NCI-H1694 treated with DMSO at 0.1 percent for 48 hours (cell line): ENCODE measurements at regions not wholly inside any gene's neighbourhood (a gene's known extent, or its start where the extent isn't known, plus 50 kb on each side); places are given as distances from the start of the nearest gene placed in this dataset.

Experiments
- DNase-seq: peaks from one replicate; lab custom pipeline; 2025; lab: John Stamatoyannopoulos, UW

DNA sequence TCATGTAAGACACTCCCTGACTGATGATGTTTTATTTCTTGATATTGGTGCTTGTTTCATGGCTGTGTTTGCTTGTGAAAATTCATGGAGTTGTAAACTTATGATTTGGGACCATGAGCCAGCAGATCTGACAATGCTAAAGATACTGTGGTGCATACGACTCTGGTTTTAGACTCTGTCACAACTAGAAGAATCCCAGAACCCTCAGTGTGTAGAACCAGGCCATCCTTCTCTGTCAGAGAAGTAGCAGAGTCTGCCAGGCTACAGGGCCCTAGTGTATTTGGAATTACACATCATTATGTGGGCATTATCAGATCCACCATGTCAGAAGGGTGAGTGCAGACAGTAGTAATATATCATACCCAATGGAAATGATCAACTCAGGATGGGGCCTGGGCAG lies 209.8 kb upstream of the POU2AF2 start:
- no peak for DNase-seq

DNA sequence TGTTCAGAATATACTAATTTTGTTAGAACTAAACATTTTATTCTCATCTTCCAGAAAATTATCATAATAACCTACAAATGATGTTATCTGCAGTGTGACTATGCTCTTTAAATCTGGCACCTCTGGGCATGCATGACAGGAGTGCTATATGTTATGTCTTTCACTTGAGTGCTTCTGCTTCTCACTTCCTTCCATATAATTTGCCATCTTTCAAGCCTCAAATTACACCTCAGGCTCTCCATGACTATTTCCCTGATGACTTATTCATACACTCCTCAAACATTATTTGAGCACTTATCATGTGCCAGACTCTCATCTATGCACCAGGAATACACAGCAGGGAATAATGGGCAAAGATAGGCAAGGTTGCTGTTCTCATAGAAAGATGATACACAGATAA lies 219.3 kb upstream of the POU2AF2 start:
- no peak for DNase-seq

DNA sequence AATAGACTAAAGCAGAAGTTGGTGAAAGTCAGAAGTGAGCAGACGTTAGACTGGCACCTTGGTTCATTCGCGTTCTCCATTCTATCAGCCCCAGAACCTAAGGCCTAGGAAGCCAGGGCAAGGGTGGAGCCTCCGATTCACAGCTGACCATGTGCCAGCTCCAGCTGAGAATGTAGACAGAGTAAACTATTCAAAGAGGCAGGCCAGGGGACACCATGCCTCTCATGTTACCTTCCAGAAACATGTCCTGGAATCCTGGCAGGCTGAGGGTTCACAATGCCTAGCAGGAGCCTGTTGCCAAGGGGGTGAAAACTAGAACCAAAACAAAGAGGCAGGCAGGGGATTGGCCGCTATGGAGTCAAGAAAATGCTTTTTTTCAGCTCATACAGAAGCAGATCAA lies 224.4 kb upstream of the POU2AF2 start:
- DNase-seq, result no peak

DNA sequence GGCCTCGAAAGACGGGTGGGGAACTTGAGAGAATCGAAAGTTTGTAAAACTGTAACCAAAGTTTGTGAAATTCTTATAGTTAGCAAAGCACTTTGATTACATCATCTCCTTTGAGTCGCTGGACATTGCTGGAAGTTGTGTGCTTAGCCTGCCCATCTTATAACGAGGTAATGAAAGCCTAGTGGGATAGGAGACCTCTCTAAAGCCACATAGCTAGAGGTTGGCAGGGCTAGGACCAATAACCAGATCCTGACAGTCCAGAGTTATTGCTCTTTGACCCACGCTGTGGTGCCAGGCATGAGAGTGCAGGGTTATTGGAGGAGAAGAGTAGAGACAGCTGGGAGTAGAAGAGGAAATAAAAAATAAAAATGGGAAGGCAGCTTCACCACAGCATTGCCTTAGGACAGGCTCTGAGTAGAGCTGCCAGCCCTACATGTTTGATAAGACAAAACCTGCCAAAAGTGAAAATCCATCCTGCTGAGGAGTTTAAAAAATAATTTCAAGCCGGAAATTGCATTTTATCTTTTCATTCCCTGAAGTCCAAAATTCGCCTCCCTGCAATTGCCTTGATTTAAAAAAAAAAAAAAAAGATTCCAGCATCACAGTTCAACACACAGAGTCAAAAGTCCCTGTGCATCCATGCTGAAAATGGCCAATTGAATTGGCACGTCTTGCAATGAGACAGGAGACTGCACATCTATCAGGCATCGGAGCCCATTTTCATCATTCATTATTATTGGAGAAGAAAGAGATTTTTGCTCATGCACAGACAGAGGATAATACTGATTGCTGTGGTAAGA lies 225.5 kb upstream of the POU2AF2 start:
- DNase-seq, result no peak

DNA sequence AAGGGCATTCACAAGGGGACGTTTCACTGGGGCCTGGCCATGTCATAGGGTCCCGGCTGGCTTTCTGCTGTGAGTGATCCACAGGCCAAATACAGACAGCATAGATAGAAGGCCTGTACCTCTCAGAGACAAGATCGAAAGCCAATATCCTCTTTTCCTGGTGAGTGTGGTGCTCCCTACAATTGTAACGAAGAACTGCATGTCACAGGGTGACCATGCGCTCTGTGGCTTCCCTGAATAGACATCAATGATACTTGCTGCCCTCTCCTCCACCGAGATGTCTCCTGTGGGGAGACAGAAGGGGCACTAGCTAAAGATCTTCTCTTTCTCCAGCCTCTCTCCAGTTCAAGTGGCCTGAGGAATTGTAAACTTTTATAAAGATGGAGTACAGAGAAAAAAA lies 226.1 kb upstream of the POU2AF2 start:
- DNase-seq, result no peak

DNA sequence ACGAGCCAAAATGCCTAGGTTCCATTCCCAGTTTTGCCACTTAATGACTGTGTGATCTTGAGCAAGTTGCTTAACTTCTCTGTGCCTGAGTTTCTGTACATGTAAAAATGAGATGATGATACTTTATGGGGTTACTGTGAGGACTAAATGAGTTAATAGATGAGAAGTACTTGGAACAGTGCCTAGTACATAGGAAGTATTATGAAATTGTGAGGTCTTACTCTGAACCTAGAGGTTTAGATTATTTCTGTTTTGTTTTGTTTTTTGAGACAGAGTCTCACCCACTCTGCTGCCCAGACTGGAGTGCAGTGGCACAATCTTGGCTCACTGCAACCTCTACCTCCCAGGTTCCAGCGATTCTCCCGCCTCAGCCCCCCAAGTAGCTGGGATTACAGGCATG lies 227.0 kb upstream of the POU2AF2 start:
- DNase-seq, result no peak

DNA sequence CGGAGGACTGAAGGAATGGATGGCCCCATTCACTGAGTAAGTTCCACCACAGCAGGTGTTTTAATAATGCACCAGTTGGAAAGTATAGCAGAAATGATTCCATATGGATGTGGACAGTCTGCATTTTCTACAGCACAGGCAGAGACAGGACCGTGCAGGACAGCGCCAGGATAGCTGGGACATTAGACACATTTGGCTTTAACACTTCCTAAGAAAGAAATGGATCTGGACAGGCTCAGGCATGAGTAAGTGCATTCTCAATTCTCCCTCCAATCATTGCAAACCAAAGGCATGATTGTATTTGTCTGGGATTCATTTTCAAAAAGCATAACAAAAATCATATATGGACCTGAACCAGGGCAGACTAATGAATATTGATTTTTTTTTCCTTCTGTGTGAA lies 233.0 kb upstream of the POU2AF2 start:
- DNase-seq, result no peak

DNA sequence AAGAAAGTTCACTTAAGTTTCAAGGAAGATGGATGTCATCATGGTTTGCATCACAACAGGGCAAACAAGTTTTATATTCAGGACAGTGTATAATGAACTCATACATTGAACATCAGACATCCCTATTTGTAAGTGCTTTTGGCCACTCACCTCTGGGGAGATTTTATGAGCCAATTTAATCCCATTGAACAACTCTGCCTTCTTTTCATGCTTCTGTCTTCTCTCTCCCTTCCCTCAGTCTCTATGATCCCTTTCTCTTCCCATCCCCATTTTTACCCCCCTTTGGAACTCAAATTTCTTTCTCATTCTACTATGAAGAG lies 234.3 kb upstream of the POU2AF2 start:
- no peak for DNase-seq

DNA sequence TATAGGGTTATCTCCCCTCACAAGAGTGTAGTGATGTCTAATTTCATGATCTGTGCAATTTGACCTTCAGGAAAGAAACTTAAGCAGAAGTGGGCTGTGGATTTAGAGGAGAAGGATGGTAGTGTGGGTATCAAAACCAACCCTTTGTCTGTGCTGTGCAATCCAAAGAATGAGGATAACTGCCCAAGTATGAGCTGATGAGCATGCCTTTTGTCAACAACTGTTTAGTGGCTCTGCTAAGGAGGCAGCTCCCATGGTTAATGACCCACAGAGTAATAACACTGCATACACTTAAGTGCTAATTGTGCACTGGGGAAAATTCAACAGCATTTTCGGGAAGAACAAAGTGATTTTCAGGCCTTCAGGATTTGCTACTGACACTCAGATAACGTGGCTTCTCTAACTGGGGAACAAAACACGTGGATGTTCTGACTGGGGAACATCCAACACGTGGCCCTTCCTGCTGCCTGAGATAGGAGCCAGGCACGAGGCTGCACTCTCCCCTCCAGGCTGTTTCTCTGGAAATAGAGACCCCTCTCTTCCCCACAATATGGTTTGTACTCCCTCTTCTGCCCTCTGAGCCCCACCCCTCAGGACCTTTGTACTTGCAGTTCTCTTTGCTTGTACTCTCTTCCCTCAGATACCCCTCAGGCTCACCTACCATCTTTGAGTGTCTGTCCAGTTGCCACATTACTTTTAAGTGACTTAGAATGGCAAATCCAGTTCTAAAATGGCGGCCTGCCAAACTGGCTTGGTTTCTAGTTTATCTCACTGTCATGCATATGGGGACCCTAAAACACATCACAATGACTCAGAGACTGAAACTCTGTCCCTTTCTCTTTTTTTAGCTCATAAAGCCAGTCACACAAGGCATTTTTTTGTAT lies 234.9 kb upstream of the POU2AF2 start:
- no peak for DNase-seq

DNA sequence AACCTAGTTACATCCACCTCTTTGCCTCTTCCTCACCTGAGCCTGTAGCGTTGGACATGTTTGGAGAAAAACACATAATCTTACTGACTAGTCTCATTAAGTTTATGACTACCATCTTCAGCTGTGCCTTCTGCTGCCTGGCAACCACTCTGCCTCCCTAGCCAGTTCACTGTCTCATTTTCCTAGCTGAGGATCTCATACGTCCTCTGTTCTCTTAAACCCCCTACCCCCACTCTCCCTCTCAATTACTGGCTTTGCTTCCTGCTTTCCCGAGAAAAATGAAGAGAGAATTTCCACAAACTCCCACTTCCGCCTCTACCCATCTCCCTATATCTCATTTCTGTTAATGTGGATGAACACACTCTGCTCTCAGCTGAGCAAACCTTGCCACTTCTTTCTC lies 239.3 kb upstream of the POU2AF2 start:
- no peak for DNase-seq

DNA sequence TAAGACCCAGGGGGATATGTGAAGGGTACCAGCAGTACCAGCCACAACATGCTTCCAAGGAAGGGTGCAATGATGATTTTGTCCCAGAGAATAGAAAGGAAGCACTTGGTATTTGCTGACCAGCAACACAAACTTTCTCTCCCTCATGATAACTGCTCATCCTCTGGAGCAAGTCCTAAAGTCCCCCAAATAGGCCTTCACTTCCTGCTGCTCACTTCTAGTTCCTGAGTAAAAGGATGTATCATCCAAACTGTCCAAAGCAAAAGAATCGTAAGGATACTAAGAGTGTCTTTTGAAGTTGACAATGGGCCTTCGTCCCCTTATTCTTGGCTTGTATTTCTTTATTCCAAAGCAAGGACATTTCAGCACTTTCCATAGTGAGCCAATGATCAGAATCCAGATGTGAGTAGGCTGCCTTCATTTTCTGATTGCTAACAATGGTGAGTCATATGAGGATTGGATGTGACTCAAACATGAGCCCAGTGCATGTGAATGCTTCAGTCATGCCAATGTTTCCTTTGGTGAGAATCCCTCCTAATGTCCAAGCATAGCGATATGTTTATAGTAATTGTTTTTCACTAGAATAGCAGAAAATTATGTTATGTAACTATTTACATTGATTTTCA lies 243.4 kb upstream of the POU2AF2 start:
- DNase-seq, result no peak

DNA sequence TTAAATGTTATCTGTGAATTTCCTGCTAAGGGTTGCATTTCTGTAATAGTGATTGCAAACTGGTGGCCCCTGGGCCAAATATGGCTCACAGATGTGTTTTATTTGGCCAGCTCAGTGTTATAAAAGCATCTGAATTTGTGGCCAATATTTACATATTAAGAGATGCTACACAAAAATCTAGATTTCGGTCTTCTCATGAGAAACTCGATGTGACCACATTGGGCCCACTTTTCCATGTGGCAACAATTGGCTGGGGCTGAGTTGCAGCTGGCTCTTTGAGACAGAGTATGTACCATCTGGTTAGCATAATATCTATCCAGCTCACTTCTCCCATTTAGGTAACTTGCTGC lies 244.5 kb upstream of the POU2AF2 start:
- DNase-seq, result no peak

DNA sequence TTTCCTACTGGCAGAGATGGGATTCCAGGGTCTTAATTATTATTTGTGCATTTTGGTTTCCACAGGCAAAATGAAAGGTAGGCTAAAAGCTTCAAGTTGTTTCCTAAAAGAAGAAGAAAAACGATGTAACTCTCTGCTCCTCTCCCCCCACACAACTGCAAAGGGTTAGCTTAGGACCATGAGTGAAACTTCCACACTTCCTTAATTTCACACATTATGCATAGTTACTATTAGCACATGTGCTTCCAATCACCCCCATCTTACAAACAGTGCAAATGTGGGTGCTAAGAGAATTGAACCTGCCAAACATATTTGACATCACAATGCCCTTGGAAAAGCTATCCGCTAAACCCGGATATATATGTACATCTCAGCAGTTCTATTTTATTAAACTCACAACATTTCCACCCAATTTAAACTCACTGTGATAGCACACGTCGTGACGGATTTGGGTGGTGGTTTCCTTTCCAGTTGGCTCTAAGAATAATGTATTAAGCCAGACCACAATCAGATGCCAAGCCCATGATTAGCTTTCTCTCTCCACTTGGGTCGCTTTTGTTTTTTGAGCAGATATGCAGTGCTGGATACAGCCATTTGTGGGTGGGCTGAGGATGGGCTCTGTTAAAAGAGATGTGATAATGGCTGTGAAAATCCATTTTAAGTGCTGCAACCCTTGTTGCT lies 245.0 kb upstream of the POU2AF2 start:
- no peak for DNase-seq

DNA sequence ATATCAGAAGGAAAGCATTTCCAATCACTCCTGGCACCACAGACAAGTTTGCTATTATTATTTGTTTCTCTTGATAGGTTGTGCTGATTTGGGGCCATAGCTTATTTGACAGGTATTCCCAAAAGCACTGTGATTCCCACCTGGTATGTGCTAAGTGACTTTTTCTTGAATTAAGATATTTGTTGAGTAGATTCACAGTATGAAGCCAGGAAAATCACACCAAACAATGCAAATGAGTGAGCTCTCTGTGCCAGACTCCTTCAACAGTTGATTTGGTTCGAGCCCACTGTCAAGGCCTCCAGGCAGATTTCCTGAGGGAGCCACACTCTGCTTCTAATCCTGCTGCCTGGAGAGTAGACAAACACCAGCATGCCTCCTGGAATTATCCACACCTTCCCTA lies 253.0 kb upstream of the POU2AF2 start:
- no peak for DNase-seq

DNA sequence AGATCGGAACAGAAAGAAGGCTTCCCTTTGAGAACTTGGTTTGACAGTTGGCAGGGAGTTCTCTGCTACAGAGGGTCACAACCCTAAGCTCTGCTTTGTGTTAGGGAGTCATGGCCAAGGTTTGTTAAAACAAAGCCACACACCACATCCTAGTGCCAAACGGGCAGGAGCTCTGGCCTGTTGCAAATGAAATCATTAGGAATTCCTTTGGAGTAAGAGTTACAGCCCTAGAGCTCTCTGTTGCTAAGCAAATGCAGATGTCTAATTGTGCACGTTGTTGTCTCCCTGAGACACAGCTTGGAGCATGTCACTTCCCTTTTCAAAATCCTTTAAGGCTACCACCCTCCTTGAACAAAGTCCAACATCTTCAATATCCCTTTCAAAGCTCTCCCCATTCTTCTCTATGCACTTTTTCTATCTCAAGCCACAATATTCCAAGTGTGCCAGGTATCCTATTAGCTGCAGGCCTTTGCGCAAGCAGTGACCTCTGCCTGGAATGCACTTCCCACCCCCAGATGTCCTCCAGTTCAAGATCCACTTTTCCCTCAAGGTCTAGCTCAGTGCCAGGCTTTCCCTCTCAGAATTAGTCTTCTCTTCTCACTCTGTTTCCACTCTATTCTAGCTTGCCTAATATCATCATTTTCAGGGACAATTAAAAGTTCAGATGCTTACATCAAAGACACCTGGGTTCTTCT lies 253.7 kb upstream of the POU2AF2 start:
- DNase-seq, result no peak

DNA sequence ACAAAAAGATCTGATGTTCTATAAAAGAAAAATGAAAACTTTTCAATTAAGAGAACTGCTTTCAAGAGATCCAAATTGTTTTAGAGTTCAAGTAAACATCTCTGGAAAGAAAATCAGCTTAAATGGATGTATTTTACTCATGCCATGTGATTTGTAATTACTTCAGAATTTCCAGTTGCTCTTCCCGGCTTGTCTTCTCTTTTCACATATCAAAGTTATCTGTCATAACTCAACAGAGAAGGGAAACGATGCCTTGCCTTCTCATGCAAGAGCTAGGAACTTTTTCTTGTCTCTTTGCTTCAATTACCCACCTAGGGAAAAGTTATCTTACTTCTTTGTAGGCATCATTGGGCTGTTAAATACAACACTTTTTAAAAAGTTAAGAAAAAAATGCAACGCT lies 255.2 kb upstream of the POU2AF2 start:
- DNase-seq, result no peak

DNA sequence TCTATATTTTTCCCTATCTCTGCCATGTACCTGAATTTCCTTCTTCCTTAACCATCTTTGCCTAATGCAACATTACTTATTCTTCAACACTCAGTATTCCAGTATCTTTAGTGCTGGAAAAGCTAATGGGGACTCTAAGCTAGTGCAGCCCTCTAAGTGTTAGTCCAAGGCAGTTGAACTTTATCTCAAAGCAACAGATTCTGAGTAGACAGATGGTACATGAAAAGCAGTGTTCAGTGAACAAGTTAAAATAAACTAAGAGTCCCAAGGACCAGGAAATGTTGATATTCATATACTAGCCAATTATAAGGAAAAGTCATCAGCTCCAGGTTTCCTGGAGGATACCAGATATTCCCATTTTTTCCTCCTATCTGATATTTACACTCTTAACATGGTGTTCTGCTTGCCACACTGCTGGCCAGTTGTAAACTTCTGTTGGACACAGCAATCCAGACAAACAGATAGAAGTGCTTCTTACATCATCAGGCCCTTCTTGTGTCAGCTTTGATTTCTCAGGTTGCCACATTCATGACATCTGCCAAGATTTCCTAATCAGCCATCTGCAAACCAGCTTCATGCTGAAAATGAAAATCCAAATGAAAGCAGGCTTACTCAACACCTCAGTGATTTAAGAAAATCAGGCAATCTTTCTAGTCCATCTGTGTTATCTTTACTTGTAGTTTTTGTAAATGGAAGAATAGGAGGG lies 255.9 kb upstream of the POU2AF2 start:
- no peak for DNase-seq

DNA sequence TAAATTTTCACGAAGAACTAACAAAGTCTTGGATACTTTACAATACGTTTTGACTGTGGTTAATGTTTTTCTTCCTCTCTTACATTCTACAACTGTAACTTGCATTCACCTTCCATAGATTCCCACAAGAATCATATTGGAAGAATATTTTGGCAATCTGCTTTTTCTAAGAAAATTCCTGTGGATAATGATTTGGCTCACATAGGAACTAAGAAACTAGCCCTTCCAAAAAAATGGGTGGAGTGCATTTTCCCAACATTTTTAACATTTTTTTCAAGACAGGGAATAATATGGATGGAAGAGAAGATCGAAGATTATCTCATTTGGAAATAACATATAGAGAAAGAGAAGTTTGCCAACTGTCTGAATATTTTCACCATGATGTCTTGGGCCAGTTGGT lies 256.9 kb upstream of the POU2AF2 start:
- no peak for DNase-seq

DNA sequence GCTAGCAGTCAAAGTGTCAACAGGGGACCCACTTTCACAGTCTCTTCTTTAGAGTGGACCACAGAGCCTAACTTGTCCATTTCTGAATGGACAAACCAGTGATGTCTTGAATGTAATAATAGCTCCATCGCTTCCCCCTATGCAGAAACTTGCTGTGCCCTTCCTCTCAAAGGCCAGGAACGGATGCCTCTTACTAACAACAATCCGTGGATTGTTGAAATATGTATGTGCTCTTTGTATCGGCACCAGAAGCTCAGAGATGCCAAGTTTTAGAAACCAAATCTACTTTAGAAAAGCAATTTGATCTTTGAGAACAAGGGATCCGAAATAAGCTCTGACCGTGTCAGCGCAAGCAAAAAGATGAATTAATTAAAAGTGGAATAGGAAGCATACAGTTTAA lies 259.5 kb upstream of the POU2AF2 start:
- DNase-seq, result no peak

DNA sequence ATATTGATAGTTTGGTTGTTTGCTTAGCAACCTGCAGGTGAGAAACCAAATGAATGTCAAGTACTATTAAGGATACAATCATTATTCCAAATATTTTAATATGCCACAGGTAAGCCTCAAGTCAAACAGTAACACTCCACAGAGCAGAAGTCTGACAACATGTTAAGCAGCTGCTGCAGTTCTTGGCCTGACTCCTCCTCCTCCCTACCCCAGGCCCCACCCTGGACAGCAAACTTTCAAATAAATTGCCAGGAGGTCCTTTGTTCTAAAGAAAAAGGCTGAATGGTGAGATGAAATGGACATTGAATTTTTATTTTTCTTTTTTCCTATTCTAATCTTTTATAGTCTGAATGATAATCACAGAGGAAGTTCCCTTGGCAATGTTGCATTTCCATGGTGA lies 260.0 kb upstream of the POU2AF2 start:
- DNase-seq, result no peak

DNA sequence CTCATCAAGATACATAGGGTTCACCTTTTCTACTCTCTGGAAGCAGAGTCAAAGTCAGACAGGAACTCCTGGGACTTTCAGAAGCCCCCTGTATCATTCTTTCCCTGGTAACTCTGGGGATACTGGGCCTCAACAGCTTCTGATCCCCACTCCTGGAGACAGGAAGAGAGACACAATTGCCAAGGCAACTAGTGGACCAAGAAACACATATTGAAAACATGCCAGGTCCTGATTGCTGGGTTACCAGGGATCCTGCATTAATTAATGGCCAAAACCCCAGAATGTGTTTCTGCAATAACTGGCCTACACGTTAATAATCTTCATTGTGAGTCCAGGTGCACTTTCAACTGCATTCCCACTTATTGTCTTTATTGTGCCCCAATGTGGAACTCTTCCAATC lies 260.8 kb upstream of the POU2AF2 start:
- DNase-seq, result no peak
